Activated CD8-positive, alpha-beta memory T cell treated with anti-CD3 and anti-CD28 coated beads for 1 hour (primary cell): ENCODE measurements at regions not wholly inside any gene's neighbourhood (a gene's known extent, or its start where the extent isn't known, plus 50 kb on each side); places are given as distances from the start of the nearest gene placed in this dataset.
A peak's percentile ranks its signal among the peaks of the same experiment; 100 is the strongest.

Experiments used
- DNase-seq, 2 donors: peaks; one replicate each; pipeline ENCODE4 v3.0.0-alpha.2; 2020; ENCODE audit warnings: low read depth in 1 of 2; ENCODE audit errors: extremely low read depth in 1 of 2

- DNase-seq: no peak
Measured at GRCh38 chr13:79267560-79267959, 138.5 kb downstream of the RBM26 start.

- DNase-seq: no peak
Measured at GRCh38 chr13:79258489-79258888, 147.6 kb downstream of the RBM26 start.

- DNase-seq: no peak
Measured at GRCh38 chr13:79246578-79246949, 159.5 kb downstream of the RBM26 start.

GRCh38 chr13:79245937-79246577 is 160.0 kb downstream of the RBM26 start:
- DNase-seq: no peak

- no peak for DNase-seq
Measured at GRCh38 chr13:79241697-79242096, 164.4 kb downstream of the RBM26 start.

GRCh38 chr13:79237981-79238380 is 168.1 kb downstream of the RBM26 start:
- no peak for DNase-seq

GRCh38 chr13:79231887-79232286 is 174.2 kb downstream of the RBM26 start:
- DNase-seq: no peak

GRCh38 chr13:79229761-79230160 is 176.3 kb downstream of the RBM26 start:
- DNase-seq: no peak

- DNase-seq: no peak
Measured at GRCh38 chr13:79228972-79229371, 177.1 kb downstream of the RBM26 start.

- no peak for DNase-seq
Measured at GRCh38 chr13:79227418-79227817, 178.6 kb downstream of the RBM26 start.

- no peak for DNase-seq
Measured at GRCh38 chr13:79226938-79227337, 179.1 kb downstream of the RBM26 start.

GRCh38 chr13:79226250-79226649 is 179.8 kb downstream of the RBM26 start:
- DNase-seq: no peak

GRCh38 chr13:79225487-79226232 is 180.4 kb downstream of the RBM26 start:
- no peak for DNase-seq

- DNase-seq: no peak
Measured at GRCh38 chr13:79222427-79223205, 183.4 kb downstream of the RBM26 start.

- no peak for DNase-seq
Measured at GRCh38 chr13:79212064-79212619, 193.9 kb downstream of the RBM26 start.

GRCh38 chr13:79211377-79211776 is 194.7 kb downstream of the RBM26 start:
- DNase-seq: no peak

- DNase-seq: no peak
Measured at GRCh38 chr13:79197933-79198332, 208.1 kb downstream of the RBM26 start.

GRCh38 chr13:79196843-79197242 is 209.2 kb downstream of the RBM26 start:
- DNase-seq: no peak

GRCh38 chr13:79196366-79196765 is 209.7 kb downstream of the RBM26 start:
- DNase-seq: no peak

- DNase-seq: no peak
Measured at GRCh38 chr13:79194727-79195126, 211.3 kb downstream of the RBM26 start.

GRCh38 chr13:79194272-79194671 is 211.8 kb downstream of the RBM26 start:
- peak in 1 of 2 donors; percentile 1 for DNase-seq

- no peak for DNase-seq
Measured at GRCh38 chr13:79191501-79191900, 214.6 kb downstream of the RBM26 start.
